VCaP (cell line): ENCODE measurements at regions not wholly inside any gene's neighbourhood (a gene's known extent, or its start where the extent isn't known, plus 50 kb on each side); places are given as distances from the start of the nearest gene placed in this dataset.

Source experiments
- H3K27ac ChIP-seq: fragments of 450-650 bp; 2 replicates; pipeline ENCODE4 v1.5.1; 2017
- CTCF ChIP-seq: fragments of 450-650 bp; conservative IDR thresholded peaks from 2 replicates; pipeline ENCODE4 v1.5.1; 2017; ENCODE audit warnings: mild to moderate bottlenecking, moderate library complexity

- no peak for TF ChIP-seq CTCF
- H3K27ac ChIP-seq: no peak overlapping the region
Measured at GRCh38 chr11:70527429-70528045, 129.2 kb downstream of the CTTN start.

- no peak overlapping the region for H3K27ac ChIP-seq
- TF ChIP-seq CTCF: no peak
Measured at GRCh38 chr11:70528046-70528793, 129.9 kb downstream of the CTTN start.

- H3K27ac ChIP-seq: no peak overlapping the region
- TF ChIP-seq CTCF: no peak
Measured at GRCh38 chr11:70528794-70529580, 130.7 kb downstream of the CTTN start.

- no peak overlapping the region for H3K27ac ChIP-seq
- no peak for TF ChIP-seq CTCF
Measured at GRCh38 chr11:70530010-70530409, 131.7 kb downstream of the CTTN start.

- no peak overlapping the region for H3K27ac ChIP-seq
- no peak for TF ChIP-seq CTCF
Measured at GRCh38 chr11:70530629-70531185, 132.4 kb downstream of the CTTN start.

- TF ChIP-seq CTCF: no peak
- no peak overlapping the region for H3K27ac ChIP-seq
Measured at GRCh38 chr11:70531281-70532065, 133.1 kb downstream of the CTTN start.
